Skin of body (tissue), 1 donor: ENCODE measurements at regions not wholly inside any gene's neighbourhood (a gene's known extent, or its start where the extent isn't known, plus 50 kb on each side); places are given as distances from the start of the nearest gene placed in this dataset.

ENCODE experiments used
- DNase-seq: peaks from one replicate; lab custom pipeline; 2025; lab: John Stamatoyannopoulos, UW

GRCh38 chr10:36636285-36636839 lies 489.0 kb upstream of the ANKRD30A start:
- no peak for DNase-seq

DNA sequence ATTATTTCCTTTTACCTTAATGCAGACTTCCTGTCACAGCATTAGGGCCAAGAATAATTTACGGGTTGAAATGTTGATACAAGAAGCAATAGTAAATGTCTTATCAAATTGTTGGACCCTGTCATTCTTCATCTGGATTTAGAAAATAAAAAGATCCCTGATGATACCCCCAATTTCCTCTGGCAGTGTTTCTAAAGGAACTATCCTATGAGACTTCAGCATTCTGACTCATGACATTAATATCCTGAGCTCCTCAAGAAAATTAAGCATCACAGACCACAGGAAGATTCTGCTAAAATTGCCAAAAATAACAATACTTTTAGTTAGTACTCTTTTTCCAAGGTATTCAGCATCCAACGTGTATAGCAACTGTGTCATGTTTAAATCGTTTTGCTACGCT lies 490.5 kb upstream of the ANKRD30A start:
- no peak for DNase-seq

DNA sequence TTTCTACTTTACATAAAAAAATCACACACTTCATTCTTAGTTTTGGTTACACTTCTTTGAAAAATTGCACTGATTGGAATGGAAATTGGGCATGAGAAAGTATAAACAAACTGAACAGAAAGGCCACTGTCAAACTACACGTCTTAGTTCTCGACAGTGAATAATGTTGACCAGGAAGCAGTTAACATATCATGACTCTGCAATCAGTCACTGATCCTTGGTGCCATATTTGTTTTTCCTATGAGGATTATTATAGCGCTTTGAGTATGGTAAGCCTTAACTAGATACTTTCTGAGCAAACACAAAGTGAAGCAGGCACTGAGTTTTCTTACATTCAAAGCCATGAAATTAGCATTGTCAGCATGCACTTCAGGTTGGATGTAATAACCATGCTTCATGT lies 495.1 kb upstream of the ANKRD30A start:
- no peak for DNase-seq

GRCh38 chr10:36629476-36629875 lies 495.9 kb upstream of the ANKRD30A start:
- no peak for DNase-seq

DNA sequence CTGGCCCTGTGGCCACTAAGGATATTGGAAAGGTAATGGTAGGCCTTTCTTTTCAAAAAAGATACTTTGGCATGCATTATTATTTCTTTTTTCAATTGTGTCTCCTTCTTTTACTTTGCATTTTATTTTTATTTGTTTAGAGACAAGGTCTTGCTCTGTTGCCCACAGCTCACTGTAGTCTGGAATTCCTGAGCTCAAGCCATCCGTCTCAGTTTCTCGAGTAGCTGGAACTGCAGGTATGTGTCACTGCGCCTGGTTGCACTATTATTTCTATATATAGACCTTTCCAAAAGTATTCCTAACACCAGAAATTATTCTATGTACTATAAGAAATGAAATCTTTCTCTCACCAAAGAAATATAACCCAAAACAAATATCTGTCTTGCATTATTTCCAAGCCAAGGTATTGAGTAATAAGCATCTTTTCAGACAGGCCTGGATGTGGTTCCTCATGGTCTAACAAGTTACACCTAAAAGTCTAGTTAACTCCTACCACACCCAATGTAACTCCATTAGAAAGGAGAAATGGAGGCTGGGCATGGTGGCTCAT lies 500.8 kb upstream of the ANKRD30A start:
- DNase-seq = no peak

DNA sequence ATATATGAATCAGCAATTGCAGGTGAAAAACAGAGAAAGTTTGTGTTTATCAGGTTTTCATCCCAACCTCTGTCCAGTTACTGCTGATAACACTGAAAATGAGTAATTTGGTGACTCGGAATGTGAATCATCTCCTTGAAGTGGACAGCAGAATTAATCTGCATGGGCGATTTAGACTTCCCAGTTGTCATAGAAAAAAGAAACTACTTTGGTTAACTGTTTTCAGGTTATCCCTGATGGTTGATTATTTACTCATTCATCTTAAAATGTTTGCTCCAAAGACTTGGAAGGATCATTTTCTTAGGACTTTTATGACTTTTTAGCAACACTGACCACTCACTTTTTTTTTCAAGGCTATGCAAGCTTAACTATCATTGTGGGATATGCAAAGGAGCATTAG lies 504.1 kb upstream of the ANKRD30A start:
- no peak for DNase-seq

GRCh38 chr10:36612436-36612835 lies 513.0 kb upstream of the ANKRD30A start:
- no peak for DNase-seq

GRCh38 chr10:36608866-36609265 lies 516.5 kb upstream of the ANKRD30A start:
- DNase-seq = no peak

DNA sequence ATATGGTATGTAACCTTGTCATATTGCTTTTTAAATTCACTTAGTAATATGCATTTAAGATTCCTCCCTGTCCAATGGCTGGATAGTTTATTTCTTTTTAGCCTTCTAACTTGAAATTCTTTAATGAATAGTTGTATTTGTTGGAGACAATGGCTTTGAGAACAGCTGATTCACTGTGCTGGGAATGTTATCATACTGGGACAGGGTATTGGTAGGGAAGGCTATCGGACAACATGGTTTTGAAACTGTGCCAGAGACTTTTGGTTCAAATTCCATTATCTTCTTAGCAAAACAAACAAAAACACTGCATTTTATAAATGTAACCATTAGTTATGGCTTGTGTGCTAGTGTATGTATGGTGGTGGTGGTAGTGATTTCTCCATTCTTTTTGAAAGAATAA lies 517.1 kb upstream of the ANKRD30A start:
- DNase-seq = no peak

DNA sequence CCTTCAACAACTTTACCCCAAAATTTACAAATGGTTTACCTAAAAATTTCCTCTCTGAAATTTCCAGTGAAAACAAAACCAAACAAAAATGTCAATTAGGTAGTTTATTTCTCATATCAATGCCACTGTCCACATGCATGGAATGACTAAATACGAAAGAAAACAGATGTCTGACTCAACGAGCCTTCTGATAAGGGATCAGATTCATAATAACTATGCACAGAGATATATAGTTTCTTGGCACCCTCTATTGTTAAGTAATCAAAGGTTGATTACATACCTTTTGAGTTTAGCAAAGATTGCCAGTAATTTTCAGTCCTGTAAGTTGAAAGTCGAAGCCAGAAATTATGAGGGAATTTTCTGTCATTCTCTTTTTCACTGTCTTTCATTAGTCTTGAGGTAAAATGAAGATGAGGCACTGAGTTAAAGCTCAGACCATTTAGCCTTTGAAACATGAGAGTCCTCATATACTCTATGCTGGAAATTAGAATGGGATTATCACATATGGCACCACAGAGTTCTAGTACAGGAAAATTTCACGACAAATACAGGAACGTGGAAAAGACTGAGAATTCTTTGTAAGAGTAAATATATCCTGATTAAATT lies 519.1 kb upstream of the ANKRD30A start:
- DNase-seq = no peak

- no peak for DNase-seq
Measured at GRCh38 chr10:36604316-36604715, 521.1 kb upstream of the ANKRD30A start.

DNA sequence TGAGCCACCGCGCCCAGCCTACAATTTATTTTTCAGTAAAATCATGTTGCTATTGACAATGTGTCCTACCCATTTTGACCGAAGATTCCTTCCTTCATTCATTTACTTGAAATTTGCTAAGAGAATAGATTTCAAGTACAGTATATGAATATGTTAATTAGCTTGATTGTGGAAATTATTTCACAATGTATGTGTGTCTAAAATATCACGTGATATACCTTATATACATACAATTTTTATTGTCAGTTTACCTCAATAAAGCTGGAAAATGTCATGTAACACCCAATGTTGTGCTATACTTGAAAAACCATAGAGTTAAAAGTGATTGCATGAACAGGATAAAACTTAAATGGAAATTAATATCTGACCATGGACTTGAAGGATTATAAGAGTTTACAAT lies 521.7 kb upstream of the ANKRD30A start:
- no peak for DNase-seq

DNA sequence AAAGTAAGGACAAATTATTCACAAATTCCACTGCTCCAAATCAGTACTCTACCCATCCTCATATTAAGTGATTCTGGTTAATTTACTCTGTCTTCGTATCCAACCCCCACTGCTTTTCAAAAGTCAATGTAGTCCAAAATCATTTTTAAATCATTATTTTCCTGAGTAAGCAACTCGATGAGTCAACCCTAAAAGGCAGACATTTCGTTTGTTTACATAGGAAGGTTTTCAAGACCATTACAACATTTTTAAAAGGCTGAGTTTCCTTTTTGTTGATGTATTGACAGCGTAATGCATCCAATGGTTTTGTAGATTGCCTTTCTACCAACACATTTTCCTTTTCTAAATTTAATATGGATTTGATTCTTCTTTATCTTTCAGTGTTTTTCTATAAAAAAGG lies 523.0 kb upstream of the ANKRD30A start:
- DNase-seq = no peak

DNA sequence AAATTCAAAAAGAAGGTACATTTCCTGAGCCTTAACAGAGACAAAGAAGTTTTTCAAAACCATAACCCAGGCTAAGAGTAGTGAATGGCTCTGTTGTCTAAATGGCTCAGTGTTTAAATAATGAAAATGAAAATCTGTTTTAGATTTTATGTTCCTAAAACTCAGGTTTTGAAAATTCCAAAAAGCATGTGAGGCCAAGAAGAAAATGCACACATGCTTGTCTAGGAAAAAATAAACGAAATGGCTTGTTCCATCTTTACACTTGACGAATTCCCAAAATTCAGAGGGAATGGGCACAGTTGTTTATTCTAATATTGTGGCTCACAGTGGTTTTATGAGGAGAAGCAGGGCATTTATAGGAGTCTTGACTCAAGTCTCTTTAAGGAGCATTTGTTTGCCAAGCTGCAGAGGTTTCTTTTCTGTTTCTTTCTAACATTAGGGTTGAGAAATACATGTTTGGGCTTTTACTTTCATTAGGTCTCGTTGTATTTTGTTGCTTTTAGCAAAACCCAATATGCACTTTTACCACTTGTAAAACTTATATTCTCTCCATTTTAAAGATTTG lies 527.6 kb upstream of the ANKRD30A start:
- DNase-seq = no peak

- DNase-seq = no peak
Measured at GRCh38 chr10:36592964-36593363, 532.4 kb upstream of the ANKRD30A start.

DNA sequence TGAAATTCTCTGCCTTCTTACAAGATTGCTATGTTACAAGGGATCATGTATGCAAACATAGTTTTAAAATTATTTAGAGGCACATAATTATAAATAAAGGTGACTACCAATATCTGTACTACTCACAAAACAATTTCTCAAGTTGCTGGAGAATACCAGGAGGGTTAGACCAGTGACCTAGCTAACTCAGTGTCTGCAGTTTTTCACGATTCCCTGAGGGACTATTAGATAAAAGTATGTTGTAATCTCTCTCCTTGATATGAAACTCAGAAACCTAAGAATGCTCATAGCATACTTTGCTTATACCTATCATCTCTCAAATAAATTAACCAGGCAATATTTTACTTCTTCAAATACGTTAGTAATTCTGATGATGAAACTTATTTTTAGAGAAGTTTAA lies 534.0 kb upstream of the ANKRD30A start:
- DNase-seq = no peak

DNA sequence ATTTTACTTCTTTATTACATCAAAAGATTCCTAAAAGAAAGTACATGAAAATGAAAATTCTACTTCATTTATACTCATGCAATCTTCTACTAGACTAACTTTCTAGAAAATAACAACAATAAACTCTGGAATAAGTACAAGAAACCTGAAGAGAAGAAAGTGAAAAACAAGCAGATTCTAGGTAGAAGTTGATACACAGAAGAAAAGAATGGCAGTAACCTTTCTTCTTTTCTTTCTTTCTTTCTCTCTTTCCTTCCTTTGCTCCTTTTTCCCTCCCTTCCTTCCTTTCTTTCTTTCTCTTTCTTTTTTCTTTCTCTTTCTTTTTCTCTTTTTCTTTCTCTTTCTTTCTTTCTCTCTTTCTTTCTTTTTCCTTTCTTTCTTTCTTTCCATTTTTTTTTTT lies 541.7 kb upstream of the ANKRD30A start:
- no peak for DNase-seq

DNA sequence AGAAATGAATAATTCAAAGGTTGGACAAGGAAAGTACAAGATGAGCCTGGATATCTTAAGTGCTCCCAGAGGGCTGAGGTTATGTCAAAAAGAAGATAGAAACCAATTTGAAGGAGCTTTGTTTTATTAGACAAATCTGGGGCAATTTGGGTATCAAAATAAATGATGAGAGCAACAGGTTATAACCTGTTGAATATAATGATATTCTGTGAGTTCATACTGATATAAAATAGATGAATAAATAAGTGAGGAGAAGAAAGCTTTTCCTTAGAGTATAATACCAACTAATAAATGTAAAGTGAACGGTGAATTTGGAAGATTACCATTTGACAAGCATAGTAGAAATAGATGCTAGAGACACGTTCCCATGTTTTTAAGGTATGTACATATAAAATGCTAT lies 544.2 kb upstream of the ANKRD30A start:
- no peak for DNase-seq

- no peak for DNase-seq
Measured at GRCh38 chr10:36578306-36578705, 547.1 kb upstream of the ANKRD30A start.

- no peak for DNase-seq
Measured at GRCh38 chr10:36577126-36577525, 548.3 kb upstream of the ANKRD30A start.

DNA sequence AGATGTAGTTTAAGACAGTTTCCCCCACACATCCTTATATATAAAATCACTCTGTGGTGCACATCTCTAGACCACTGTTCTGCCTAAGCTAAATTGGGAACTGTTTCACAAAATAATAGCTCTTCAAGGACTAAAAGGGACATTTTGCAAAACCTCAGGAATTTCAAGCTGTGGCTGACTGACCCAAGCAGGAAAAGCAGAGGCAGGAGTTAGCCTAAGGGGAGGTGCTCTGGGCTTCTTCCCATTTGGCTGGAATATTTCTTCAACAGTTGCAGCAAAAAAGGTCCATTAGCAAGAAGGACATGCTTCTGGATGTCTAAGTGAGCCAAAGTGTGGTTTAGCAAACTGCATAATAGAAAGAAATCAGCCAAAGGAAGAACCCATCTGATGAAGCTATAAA lies 551.2 kb upstream of the ANKRD30A start:
- no peak for DNase-seq

- DNase-seq = no peak
Measured at GRCh38 chr10:36573246-36573645, 552.2 kb upstream of the ANKRD30A start.

- DNase-seq = no peak
Measured at GRCh38 chr10:36564433-36564832, 561.0 kb upstream of the ANKRD30A start.
